HFFc6 (cell line): ENCODE measurements at regions not wholly inside any gene's neighbourhood (a gene's known extent, or its start where the extent isn't known, plus 50 kb on each side); places are given as distances from the start of the nearest gene placed in this dataset.

ENCODE experiments used
- DNase-seq: peaks from one replicate; pipeline ENCODE4 v3.0.0-alpha.2; 2018
- H3K27ac Mint-ChIP-seq: 2 replicates; pipeline ENCODE4 v1.8.0; 2020; ENCODE audit warnings: mild to moderate bottlenecking, mixed read lengths
- H3K27me3 Mint-ChIP-seq: 2 replicates; pipeline ENCODE4 v1.8.0; 2021; ENCODE audit warnings: mild to moderate bottlenecking, moderate library complexity, mixed read lengths; ENCODE audit not compliant: insufficient read depth
- H3K36me3 Mint-ChIP-seq: 2 replicates; pipeline ENCODE4 v1.8.0; 2021; ENCODE audit warnings: low read depth, mixed read lengths
- H3K4me1 Mint-ChIP-seq: 2 replicates; pipeline ENCODE4 v1.8.0; 2020; ENCODE audit warnings: low read depth, mixed read lengths
- H3K4me3 Mint-ChIP-seq: 2 replicates; pipeline ENCODE4 v1.8.0; 2020; ENCODE audit warnings: mild to moderate bottlenecking, moderate library complexity, mixed read lengths
- H3K9me3 Mint-ChIP-seq: 2 replicates; pipeline ENCODE4 v1.8.0; 2020; ENCODE audit warnings: mild to moderate bottlenecking, mixed read lengths
- TF ChIP-seq, protein P1 (sequence below): fragments of 200-600 bp; sonication (generic); IDR thresholded peaks from 2 replicates; pipeline ENCODE4 v1.5.0; 2021; ENCODE audit warnings: antibody characterized with exemption, mild to moderate bottlenecking

DNA sequence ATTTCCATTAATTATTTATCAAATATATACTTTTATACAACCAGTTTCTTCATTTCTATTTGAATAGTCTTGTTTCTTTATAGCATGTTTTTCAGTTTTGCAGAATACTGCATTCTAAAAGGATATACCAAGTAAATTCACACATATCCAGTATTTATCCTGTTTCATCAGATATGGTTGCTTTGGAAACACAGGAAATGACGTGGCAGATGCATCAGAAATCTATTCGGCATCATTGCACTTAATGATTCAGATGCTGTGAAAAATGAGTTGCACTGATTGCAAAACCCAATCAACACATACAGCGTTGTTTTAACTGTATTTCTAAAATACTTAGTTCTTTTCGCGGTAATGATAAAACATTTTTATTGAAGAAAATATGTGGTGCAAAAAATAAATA lies 594.9 kb downstream of the CDH26 start:
- Mint-ChIP-seq H3K4me1 (no peaks in the 10 kb centered on the region), H3K36me3 (no peaks in the 10 kb centered on the region), H3K27ac (no peak overlapping the region), H3K9me3 (peaks cover 37% of the 10 kb centered on the region), H3K4me3 (no peak overlapping the region), H3K27me3 (peaks cover 5% of the 10 kb centered on the region; the same call in 1 of the 2 replicates)
- no peak for DNase-seq
- TF ChIP-seq, protein P1, sequence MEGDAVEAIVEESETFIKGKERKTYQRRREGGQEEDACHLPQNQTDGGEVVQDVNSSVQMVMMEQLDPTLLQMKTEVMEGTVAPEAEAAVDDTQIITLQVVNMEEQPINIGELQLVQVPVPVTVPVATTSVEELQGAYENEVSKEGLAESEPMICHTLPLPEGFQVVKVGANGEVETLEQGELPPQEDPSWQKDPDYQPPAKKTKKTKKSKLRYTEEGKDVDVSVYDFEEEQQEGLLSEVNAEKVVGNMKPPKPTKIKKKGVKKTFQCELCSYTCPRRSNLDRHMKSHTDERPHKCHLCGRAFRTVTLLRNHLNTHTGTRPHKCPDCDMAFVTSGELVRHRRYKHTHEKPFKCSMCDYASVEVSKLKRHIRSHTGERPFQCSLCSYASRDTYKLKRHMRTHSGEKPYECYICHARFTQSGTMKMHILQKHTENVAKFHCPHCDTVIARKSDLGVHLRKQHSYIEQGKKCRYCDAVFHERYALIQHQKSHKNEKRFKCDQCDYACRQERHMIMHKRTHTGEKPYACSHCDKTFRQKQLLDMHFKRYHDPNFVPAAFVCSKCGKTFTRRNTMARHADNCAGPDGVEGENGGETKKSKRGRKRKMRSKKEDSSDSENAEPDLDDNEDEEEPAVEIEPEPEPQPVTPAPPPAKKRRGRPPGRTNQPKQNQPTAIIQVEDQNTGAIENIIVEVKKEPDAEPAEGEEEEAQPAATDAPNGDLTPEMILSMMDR, result no peak

DNA sequence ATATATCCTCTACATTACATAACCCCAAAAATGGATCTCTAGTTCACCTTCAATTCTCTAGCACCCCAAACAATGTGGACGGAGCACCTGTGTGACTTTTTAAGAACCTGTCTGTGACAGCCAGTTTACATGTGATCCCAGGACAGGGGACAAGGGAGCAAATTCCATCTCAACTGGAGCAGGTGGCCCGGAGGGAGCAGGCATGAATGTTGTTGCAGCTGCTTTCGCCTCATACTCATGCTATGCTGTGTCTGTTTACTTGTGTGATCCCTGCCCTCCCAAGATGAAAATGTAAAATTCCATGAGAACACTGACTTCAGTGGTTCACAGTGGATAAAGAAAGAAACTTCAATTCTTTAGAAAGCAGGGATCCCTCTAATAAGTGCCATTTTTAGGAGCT lies 600.3 kb downstream of the CDH26 start:
- Mint-ChIP-seq H3K36me3 (no peaks in the 10 kb centered on the region), H3K27me3 (peaks cover 4% of the 10 kb centered on the region; the same call in 1 of the 2 replicates), H3K4me3 (no peak overlapping the region), H3K9me3 (peaks cover 27% of the 10 kb centered on the region), H3K4me1 (no peaks in the 10 kb centered on the region), H3K27ac (no peak overlapping the region)
- TF ChIP-seq, protein P1, result no peak
- DNase-seq, result no peak

DNA sequence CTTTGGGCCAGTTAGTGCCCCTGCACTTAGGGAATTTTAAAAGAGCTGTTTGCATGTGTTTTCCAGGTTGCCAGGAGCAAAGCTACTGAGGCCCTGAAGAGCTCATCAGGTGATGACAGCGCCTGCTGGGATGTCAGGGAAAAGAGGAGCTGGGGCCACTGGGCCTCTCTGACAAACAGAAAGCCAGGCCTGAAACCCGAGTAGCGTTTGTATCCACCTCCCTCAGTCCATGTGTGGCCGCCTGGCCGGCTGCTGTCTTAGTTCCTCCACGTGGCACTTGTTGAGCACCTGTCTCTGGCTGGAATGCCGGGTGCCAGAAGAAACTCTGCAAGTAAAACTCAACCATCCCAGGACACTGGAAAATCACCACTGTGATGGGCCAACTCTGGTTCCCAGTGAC lies 601.2 kb downstream of the CDH26 start:
- H3K4me3 Mint-ChIP-seq, result no peak overlapping the region
- no peaks in the 10 kb centered on the region for H3K4me1 Mint-ChIP-seq
- H3K9me3 Mint-ChIP-seq, result peaks cover 27% of the 10 kb centered on the region
- peaks cover 3% of the 10 kb centered on the region; the same call in 1 of the 2 replicates for H3K27me3 Mint-ChIP-seq
- no peak for DNase-seq
- no peak overlapping the region for H3K27ac Mint-ChIP-seq
- no peaks in the 10 kb centered on the region for H3K36me3 Mint-ChIP-seq
- TF ChIP-seq, protein P1, result no peak

DNA sequence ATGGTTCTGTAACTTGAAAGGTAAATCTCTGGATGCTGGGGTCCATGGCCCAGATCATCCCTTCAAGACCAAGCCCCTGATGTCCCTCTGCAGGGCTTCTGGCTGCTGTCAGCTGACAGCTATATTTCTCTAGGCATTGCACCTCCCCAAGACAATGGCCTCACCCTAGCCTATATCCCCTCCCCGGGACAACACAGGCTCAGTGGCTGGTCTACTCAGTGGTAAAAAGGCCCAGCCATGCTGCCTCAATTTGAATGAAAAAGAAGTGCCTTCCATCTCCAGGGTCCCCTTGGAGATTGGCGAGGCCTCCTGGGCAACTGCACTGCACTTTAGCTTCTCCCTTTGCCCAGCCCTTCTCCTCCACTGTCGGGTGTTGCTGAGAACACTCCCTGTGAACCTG lies 602.8 kb downstream of the CDH26 start:
- no peak overlapping the region for H3K27ac Mint-ChIP-seq
- no peaks in the 10 kb centered on the region for H3K4me1 Mint-ChIP-seq
- H3K27me3 Mint-ChIP-seq, result peaks cover 3% of the 10 kb centered on the region; the same call in 1 of the 2 replicates
- TF ChIP-seq, protein P1, result no peak
- H3K4me3 Mint-ChIP-seq, result no peak overlapping the region
- H3K9me3 Mint-ChIP-seq, result peaks cover 14% of the 10 kb centered on the region
- no peak for DNase-seq
- no peaks in the 10 kb centered on the region for H3K36me3 Mint-ChIP-seq

DNA sequence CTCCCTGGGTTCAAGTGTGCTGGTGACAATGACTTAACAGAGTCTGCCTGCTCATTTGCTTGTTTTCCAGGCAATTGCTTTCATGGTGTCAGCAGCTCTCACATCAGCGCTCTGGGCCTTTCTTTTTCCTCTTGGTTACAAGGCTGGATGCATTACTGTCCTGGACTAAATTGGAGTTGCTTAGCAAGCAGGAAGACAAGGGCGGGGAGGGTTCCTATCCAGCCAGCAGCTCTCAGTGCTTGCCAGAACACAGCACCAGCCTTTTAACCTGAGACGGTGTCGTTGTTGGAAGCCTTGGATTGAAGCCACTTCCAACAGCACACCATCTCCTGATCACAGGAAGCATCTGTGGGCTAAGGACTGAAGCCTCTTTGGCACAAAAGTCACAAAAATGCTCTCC lies 606.9 kb downstream of the CDH26 start:
- Mint-ChIP-seq H3K36me3 (0 out of 2 replicates have a peak, but pooled peaks cover 5% of the 10 kb centered on the region), H3K4me3 (no peak overlapping the region), H3K4me1 (no peaks in the 10 kb centered on the region), H3K27me3 (peaks cover 2% of the 10 kb centered on the region; the same call in 1 of the 2 replicates), H3K27ac (no peak overlapping the region), H3K9me3 (peaks cover 6% of the 10 kb centered on the region)
- no peak for DNase-seq
- TF ChIP-seq, protein P1, result no peak

DNA sequence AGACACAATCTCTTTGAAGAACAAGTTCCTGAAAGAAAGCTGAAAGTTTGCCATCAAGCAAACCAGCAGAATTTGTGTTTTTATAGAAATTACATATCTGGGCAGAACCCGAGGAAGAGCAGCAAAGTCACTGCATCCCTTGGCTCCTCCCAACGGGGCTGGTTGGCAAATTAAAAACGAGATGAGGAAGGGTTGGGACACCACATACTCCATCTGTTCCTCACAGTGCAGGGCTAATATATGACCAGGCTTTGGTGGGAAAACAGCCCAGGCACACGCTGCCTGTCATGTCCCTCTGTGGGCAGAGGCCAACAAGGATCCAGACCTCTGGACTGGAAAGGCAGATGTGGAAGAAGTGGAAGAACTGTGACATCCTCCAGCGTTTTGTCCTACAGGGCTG lies 607.3 kb downstream of the CDH26 start:
- H3K4me1 Mint-ChIP-seq, result no peaks in the 10 kb centered on the region
- H3K9me3 Mint-ChIP-seq, result peaks cover 6% of the 10 kb centered on the region
- TF ChIP-seq, protein P1, result no peak
- 0 out of 2 replicates have a peak, but pooled peaks cover 5% of the 10 kb centered on the region for H3K36me3 Mint-ChIP-seq
- DNase-seq, result no peak
- no peak overlapping the region for H3K4me3 Mint-ChIP-seq
- H3K27ac Mint-ChIP-seq, result no peak overlapping the region
- H3K27me3 Mint-ChIP-seq, result peaks cover 2% of the 10 kb centered on the region; the same call in 1 of the 2 replicates
